Activated CD4-positive, alpha-beta T cell treated with anti-CD3 and anti-CD28 coated beads, Interleukin-2, amount 50 U/mL, for 16 hours (primary cell): ENCODE measurements at regions not wholly inside any gene's neighbourhood (a gene's known extent, or its start where the extent isn't known, plus 50 kb on each side); places are given as distances from the start of the nearest gene placed in this dataset.

Experiments
- DNase-seq: peaks from one replicate; pipeline ENCODE4 v3.0.0-alpha.2; 2020

DNA sequence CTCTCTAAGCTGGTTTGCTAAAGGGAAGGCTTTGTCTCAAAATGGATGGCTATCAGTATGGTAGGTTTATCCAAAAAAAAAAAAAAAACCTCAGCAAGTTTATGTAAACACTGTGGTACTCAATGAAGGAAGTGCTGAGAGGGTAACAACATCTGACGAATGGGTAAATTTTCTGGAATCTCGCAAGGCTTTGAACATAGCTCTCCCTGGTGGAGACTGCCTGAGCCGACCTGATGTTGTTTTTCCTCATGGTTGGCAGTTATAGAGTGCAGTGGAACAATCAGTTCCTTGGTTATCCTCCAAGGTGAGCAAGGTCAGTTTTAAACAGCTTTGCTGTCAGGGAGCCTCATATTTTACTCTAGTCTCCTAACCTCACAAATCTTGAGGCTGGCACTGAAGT is 94.6 kb downstream of the ZPLD1 start:
- no peak for DNase-seq

DNA sequence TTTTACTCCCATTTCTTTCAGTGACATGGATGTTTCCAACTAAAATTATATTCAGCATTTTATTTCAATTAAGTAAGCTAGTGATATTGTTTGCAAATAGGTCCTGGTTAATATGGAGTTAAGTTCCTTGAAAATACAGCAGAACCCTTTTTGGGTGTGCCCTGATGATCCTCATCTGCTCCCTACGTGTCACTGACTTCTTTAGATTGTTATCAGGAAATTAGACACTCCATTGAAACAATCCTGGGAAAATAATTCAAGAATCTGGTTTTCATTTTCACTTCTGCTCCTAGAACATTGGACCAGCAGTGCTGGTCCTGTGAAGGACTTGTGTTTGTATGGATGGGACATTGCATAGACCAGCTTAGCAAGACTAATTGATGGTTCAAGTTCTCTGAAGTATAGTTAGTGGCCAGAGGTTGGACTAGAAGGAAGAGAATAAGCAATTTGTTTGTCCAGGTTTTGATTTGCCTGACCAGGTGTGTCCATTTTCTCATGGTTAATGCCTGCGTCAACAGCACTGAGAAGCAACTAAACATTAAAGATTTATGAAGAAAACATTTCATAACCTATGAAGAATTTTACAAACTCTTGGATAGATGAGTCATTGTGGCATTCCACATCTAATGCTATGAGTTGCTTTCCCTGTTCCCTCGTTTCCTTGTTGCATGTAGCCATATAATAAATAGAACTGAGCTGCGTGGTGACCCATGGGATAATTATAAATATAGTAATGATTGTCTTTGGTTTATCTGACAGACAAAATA is 95.8 kb downstream of the ZPLD1 start:
- DNase-seq = no peak

DNA sequence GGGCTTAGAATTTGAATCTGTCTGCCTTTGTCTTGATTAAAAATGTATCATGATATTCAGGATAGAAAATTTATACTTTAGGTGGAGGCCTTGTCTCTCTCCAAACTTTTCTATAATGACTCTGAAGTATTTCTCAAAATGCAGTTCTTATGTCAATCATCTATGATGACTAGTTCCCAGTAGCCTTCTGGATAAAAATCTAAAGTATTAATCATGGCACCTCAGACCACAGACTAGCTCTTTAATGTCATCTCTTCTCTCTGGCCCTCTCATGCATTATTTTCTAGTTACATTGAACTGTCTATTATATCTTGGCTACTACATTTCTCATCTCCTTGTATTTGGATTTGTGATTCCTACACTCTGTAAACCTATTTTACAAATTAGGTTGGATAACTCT is 96.9 kb downstream of the ZPLD1 start:
- DNase-seq = no peak

DNA sequence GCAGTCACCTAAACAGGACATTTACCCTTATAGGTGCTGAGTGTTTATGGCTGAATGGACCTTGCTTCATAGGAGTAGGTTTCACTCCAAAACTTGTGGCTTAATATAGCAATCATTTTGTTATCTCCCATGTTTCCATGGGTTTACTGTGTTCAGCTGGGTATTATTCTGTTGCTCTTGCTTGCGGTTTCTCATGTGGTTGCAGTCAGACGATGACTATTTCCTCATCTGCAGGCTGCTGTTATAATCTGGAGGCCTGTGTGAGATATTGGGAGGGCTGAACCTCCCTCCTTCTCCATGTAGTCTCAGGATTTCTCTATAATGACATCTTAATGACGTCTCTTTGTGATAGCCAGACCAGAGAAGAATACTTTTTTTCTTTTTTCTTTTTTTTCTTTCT is 98.1 kb downstream of the ZPLD1 start:
- peak; percentile 21 for DNase-seq

DNA sequence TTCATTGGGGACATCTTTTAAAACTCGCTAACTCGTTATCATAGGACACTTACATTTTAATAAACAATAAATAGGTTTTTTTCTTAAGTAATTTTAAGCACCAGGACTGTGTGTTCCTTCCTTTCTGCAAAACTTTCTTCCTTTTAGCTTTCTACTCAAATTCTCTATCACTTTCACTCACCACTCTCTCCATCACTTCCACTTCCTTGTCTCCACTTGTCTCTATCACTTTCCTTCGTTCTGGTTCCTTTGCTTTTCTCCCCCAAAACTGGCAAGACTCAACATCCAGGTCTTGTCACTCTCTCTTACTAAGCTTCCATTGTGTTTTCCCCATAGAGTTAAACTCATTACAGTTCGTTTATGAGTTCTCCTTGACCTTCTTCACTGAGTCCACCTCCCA is 99.0 kb downstream of the ZPLD1 start:
- no peak for DNase-seq

DNA sequence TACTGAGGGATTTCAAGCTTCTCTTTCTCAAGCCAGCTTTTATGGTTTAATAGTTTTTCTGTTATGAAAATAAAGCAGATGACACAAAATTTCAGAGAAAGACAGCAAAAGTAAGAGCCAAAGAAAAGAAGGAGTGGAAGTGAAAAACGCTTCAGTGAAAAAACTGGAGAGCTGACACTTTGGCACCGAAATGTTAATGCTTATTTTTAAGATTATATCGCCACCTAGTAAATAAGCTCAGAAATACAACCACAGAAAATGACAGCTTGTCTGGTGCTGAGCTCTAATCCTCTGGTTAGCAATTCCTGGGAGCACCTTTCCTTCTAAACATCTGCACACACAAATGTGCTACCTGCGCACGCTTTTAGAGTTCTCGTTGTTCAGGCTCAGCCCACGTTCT is 101.6 kb downstream of the ZPLD1 start:
- peak; percentile 14 for DNase-seq

DNA sequence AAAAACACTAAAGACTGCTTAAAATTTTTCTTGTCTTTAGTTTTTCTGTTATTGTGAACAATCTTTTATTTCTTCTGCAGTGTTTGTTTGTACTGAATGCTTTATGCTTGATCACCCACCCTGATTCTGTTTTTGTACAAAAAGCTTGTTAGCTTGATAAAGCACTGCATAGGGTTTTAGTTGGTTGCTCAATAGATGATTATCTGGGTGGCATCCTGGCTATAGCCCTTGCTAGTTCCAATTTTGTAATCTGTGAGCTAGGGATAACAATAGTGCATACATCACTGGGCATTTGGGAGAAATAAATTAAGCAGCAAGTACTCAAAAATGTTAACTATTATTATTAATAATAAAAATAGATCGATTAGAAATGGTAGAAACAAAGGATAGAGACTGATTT is 102.3 kb downstream of the ZPLD1 start:
- no peak for DNase-seq

DNA sequence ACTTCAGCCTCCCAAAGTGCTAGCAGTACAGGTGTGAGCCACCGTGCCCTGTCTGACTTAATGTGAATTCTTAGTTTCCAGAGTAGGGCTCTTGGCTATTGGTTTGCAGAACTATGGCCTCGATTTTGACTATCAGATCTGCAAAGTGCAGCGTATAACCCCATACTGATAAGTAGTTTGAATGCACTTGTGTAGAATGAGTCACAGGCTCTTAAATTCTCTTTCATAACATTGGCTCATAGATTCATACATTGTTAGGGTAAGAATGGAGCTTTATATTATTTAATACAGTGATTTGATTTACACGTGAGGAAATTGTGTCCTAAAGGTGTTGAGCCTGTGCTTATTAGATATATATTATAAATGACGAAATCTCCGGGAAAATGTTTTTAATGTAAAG is 109.9 kb downstream of the ZPLD1 start:
- DNase-seq = no peak

DNA sequence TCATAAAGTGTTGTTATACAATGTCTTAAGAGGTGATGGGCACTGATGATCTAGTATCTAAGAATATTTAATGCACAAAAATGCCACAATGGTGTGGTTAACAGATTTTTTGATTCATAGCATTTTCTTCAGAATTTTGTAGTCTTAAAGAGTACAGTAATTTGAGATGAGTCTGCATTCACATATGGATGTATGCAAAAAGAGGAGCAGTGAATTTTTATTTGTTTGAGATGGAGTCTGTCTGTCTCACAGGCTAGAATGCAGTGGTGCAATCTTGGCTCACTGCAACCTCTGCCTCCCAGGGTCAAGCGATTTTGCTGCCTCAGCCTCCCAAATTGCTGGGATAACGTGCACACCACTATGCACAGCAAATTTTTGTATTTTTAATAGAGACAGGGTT is 110.5 kb downstream of the ZPLD1 start:
- DNase-seq = no peak

DNA sequence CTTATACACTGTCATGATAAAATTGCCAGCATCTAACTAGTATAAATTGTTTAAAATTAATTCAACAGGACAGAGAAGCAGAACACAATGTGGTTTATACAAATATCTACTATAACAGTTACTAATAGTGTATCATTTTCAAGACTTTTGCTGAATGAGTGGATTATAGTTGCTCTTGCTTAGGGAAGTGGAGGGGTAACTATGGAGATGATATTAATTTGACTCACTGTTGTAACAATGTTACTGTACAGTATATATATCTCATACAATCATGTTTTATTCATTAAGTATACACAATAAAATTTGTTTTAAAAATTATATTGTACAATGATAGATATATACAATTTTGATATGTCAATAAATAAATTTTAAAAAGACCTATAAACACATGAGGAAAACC is 119.1 kb downstream of the ZPLD1 start:
- no peak for DNase-seq

DNA sequence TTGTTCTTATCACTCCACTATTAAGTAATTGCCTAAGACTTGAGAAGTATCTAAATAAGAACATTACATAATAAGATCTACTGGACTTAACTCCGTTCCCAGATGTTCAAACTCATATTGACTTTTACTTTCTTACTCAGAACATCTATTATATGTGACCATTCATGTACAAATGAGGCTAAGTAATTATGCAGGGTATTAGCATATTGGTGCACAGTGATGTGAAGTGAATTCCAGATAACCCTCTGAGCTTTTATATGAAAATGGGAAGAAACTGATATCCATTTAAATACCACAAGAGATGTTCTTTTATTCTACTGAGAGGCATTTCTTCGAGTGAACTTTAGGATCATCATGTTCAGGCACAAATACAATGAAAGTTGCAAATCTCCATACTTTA is 135.7 kb downstream of the ZPLD1 start:
- DNase-seq = no peak

DNA sequence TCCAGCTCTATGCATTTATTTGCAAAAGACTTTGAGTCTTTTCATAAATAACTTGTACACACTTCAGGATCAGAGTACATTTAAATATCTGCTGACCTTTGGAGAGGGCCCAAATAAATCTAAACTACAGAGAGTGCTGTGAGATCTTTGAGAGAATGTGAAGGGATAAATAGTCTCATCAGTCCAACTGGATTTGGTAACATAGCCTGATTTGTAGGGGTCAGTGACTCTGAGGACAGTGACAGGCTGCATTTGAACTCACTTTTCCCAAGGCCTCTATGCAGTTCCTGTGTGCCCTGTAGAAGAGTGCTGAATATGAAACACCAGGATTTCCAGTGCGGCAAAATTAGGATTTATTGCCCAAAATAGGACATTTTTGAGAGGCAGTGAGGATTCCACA is 136.2 kb downstream of the ZPLD1 start:
- DNase-seq = no peak

DNA sequence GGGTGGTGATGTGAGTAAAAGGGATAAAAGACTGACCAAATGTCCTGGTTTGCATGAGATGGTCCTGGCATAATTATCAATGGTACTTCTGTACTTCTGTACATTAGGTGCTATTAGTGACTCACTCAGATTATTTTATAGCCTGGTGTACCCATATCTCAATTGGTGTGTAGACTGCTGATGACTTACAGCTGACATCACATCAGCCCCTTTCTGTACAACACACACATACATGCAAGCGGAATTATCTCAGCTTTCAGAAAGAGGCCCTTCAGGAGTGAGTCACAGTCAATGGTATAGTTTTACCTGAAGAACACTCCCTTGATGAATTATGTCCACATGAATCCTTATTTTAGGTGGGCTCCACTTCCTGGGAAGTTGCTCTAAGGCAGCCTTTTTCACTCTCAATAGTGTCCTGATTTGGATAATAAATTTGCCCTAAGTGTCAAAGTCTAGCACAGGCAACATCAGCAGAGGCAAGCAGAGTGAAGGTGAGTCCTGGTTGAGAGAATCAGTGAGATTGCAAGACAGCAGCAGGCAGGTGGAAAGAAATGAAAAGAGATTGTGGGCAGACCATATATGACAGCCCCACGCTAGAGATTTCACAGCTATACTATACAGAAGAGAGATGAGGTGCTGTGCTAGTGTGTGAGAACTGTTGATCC is 137.0 kb downstream of the ZPLD1 start:
- DNase-seq = no peak

DNA sequence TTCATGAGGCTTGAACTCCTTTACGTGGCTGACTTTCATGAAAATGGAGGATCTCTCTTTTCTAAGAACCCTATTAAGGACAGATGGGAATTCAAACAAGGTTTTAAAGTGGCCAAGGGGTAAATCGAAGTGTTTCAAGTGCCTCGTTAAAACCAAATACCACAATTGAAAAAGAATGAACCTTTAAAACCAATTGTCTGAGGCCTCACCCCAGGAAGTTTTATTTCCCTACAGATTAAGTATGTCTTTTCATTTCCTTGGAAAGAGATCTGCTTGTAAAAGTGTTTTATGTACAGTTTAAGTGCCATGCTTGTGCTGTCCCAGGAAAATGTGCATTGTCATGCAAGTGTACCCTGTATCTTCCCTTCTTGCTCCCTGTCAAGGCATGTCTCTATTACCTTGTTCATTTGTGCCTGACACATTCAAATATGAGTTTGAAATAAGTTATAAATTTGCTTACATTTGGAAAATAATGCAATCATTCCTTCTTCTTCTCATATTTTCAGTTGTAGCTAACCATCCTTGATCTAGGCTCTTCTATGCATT is 138.7 kb downstream of the ZPLD1 start:
- DNase-seq = no peak

DNA sequence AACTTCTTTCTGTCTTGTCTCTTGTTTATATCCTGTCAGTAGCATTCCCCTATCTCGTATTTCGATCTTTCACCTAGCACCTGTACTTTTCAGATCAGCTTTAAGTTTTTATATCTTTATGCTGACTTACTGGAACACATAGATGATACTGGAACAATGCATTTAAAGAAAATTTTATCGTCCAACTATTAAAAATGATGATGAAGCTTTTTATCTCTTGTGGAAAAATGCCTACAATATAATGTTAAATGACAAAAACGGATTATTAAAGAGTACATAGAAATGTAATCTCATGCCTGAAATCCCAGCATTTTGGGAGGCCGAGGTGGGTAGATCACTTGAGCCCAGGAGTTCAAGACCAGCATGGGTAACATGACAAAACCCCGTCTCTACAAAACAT is 139.5 kb downstream of the ZPLD1 start:
- DNase-seq = no peak

DNA sequence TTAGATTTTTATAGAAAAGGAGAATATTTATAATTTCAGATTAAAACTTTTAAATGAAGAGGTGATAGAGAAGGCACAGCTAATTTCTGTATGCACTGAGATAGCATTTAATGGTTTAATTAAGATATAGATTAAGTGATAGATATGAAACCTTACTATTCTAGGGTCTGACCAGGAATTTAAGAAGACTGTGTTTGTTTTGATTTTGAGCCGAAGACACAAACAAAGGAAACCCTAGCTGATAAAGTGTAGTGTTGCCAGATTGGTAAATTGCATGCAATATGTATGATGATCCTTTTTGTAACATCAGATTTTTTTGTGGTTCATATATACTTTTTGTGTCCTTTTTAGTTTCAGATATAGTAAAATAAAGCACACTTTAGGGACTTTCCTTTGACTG is 141.8 kb downstream of the ZPLD1 start:
- no peak for DNase-seq

DNA sequence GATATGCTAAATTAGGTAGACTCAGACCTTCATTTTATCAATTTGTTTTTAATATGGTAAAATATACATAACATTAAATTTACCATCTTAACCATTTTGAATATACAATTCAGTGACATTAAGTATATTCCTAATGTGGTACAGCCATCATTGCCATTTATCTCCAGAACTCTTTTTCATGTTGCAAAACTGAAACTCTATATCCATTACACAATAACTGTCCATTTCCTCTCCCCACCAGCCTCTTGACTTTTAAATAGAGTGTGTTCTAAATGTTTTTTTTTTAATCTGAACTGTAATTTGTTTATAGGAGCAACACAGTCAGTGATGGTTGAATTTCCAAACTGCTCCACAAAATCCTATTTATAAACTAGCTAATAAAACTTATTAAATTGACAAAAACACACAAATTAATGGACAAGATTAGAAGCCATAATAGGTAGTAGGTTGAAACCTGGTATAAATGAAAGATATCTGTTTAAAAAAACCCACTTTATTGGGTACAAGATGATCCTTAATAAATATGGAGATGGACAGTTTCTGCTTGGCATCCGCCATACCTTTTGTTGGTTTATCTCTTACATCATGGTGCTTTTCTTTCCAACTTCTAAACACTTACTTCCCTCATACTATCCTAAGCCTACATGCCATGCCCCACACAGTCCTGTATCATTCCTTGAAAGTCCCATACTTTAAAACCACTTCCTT is 142.4 kb downstream of the ZPLD1 start:
- DNase-seq = no peak

DNA sequence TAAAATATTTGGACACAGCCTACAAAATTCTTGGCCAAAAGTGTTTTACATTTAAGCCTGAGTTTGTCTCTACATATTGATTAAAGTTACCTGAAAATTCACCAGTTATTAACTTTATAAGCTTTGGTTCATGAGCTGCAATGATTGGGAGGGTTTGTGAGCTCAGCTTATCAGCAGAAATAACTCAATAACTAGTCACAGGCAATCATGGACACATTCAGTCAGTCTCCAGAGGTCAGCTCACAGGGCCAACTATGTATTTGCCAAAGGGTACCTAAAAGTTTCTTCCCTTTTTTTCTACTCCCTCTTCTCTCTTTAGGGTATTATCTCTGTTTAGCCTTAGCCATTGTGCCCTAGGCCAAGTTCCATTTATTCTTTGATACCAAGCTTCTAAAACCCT is 145.9 kb downstream of the ZPLD1 start:
- DNase-seq = no peak

DNA sequence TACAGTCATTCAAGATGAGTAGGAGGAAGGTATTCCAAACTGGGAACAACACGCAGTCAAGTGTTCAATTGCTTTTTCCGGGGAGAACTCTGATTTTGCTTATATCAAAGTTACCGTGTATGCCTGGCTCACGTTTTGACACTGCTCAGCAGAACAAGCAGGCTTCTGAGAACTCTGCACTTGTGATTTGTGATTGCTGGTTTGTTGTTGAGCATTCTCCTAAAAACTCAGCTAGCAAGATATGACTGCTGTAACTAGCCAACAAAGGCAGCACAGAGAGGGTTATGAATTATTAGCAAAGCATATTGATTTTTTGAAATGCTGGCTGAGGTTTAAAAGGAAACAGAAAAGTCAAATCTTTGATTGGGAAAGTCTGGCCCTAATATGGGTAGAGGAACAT is 151.7 kb downstream of the ZPLD1 start:
- no peak for DNase-seq

DNA sequence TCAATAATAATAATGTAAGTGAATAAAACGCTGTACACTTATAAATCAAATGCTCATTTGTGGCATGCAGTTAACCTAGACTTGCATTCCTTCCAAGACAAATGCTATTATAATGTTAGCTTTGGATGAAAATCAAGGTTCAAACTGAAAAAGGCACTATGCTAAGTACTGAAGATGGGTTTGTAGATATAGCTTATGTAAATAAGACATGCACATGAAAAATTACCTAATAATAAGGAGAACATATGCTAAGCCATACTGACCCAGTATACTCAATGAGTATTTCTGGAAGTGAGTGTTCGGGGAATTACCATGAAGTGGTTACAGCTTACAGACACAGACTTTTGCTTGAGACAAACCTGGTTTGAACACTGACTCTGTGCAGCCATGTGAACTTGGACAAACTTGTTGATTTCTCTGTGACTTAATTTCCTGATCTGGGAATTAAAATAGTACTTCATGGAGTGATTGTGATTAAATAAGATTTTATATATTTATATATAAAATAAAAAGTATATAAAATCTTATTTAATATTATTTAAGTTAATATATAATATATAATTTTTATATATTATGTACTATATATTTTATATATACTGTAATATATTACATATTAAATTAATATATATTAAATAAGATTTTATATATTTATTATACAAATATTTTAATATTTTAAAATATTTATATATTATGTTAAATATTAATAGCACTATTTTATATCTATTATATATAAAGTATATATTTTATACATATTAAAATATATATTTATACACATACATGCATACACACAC is 159.2 kb downstream of the ZPLD1 start:
- DNase-seq = no peak

DNA sequence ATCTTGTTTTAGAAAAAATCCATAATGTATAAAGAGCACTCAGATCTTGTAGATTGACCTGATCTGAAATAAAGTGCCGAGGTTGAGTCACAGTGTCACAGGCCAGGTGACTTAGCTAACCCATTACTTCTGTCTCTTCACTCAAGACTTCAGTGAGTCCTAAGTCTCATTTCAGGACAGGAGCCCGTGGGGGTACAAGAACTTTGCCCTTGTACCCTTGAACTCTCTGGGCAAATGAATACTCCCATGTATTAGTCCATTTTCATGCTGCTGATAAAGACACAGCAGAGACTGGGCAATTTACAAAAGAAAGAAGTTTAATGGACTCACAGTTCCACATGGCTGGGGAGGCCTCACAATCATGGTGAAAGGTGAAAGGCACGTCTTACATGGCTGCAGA is 160.2 kb downstream of the ZPLD1 start:
- DNase-seq = no peak

DNA sequence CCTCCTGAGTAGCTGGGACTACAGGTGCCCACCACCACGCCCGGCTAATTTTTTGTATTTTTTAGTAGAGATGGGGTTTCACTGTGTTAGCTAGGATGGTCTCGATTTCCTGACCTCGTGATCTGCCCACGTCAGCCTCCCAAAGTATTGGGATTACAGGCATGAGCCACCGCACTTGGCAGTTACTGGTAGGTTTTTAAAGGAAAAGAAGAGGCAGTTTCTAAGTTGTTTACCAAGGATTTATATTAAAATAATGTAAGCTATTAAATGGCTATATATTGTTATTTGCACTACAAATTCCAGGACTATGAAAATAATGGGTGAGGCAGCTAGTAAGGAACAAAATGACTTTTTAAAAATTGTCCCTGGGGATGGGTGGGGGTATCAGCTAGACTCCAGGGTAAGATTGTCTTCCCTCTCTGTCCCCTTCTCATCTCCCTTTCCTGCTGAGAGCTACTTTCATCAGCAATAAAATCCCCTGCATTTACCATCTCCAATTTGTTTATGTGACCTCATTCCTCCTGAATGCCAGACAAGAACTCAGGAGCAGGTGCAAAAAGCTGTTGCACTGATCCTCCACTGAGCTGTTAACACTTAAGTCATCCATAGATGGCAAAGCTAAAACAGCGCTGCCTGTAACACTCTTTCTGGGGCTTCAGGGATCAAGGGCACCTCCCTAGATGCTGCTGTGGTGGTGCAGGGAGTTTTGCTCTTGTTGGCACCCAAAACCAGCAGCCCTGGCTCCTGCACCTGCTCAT is 165.2 kb downstream of the ZPLD1 start:
- no peak for DNase-seq
